B cell (primary cell): ENCODE measurements at regions not wholly inside any gene's neighbourhood (a gene's known extent, or its start where the extent isn't known, plus 50 kb on each side); places are given as distances from the start of the nearest gene placed in this dataset.

Experiments used
- CTCF ChIP-seq: fragments of 200-600 bp; IDR thresholded peaks from one replicate; pipeline ENCODE4 v1.8.0; 2022; ENCODE audit warnings: antibody characterized with exemption, mild to moderate bottlenecking
- EZH2 ChIP-seq: IDR thresholded peaks from 2 replicates; pipeline ENCODE4 v1.6.1; 2012; ENCODE audit warnings: borderline replicate concordance, low read depth, mild to moderate bottlenecking, moderate library complexity, low read length; ENCODE audit not compliant: insufficient read depth, poor library complexity, severe bottlenecking

GRCh38 chr17:6191405-6192324 is 121.5 kb downstream of the WSCD1 start:
- TF ChIP-seq CTCF: no peak
- TF ChIP-seq EZH2: no peak
